ENCODE measurements at regions not wholly inside any gene's neighbourhood (a gene's known extent, or its start where the extent isn't known, plus 50 kb on each side); places are given as distances from the start of the nearest gene placed in this dataset.

- Histone ChIP-seq H3K18ac (ENCODE audit: low read length) (no peak overlapping the region), H3K79me1 (ENCODE audit: low read length) (no peaks in the 10 kb centered on the region), H3K9me3 (ENCODE audit: insufficient read depth, low read depth, low read length) (no peaks in the 10 kb centered on the region), H3K23ac (ENCODE audit: low read length) (no peak overlapping the region), H2AK5ac (ENCODE audit: low read length) (no peak overlapping the region), H3K9ac (ENCODE audit: low read length) (no peak overlapping the region), H3K36me3 (ENCODE audit: control insufficient read depth in 1 of 2, insufficient read depth in 2 of 2, low read length in 2 of 2) (no peaks in the 10 kb centered on the region), H3K14ac (ENCODE audit: low read length) (no peak overlapping the region), H2BK5ac (ENCODE audit: low read depth, low read length, poor library complexity) (no peak overlapping the region), H2BK12ac (ENCODE audit: low read length) (no peak overlapping the region), H2AFZ (ENCODE audit: insufficient read depth, low read length, poor library complexity) (no peak overlapping the region), H3K4me3 (ENCODE audit: low read depth, low read length) (no peak overlapping the region), H2BK120ac (ENCODE audit: insufficient read depth, low read length, poor library complexity) (no peak overlapping the region), H3K4me1 (ENCODE audit: control insufficient read depth in 1 of 2, insufficient read depth in 2 of 2, low read length in 2 of 2) (no peaks in the 10 kb centered on the region), H4K91ac (ENCODE audit: low read depth, low read length) (no peak overlapping the region), H3K4ac (ENCODE audit: low read depth, low read length) (no peak overlapping the region), H4K8ac (ENCODE audit: low read depth, low read length) (no peak overlapping the region), H3K27ac (ENCODE audit: low read depth, low read length) (no peak overlapping the region), H3K27me3 (ENCODE audit: insufficient read depth, low read length) (no peaks in the 10 kb centered on the region), H3K4me2 (ENCODE audit: low read length) (no peak overlapping the region), H4K12ac (ENCODE audit: low read depth, low read length) (no peak overlapping the region), H3K79me2 (ENCODE audit: control insufficient read depth, insufficient read depth, low read length, poor library complexity) (no peaks in the 10 kb centered on the region)
- WGBS (ENCODE audit: extremely low coverage, insufficient coverage, insufficient read length) = no CpG with 5 or more reads among the region's 5 CpGs
- DNase-seq = peak; percentile 15 to 88
Measured at GRCh38 chr1:99537886-99538617, 107.9 kb upstream of the PALMD start.

GRCh38 chr1:99538618-99538956 lies 107.3 kb upstream of the PALMD start:
- H4K91ac ChIP-seq (ENCODE audit: low read depth, low read length) = no peak overlapping the region
- no peak overlapping the region for H3K4ac ChIP-seq (ENCODE audit: low read depth, low read length)
- H3K79me2 ChIP-seq (ENCODE audit: control insufficient read depth, insufficient read depth, low read length, poor library complexity) = no peaks in the 10 kb centered on the region
- no peak overlapping the region for H4K8ac ChIP-seq (ENCODE audit: low read depth, low read length)
- no peak overlapping the region for H3K18ac ChIP-seq (ENCODE audit: low read length)
- no peak overlapping the region for H2BK120ac ChIP-seq (ENCODE audit: insufficient read depth, low read length, poor library complexity)
- no peak overlapping the region for H3K27ac ChIP-seq (ENCODE audit: low read depth, low read length)
- no peaks in the 10 kb centered on the region for H3K4me1 ChIP-seq (ENCODE audit: control insufficient read depth in 1 of 2, insufficient read depth in 2 of 2, low read length in 2 of 2)
- H3K79me1 ChIP-seq (ENCODE audit: low read length) = no peaks in the 10 kb centered on the region
- H3K4me2 ChIP-seq (ENCODE audit: low read length) = no peak overlapping the region
- H3K9me3 ChIP-seq (ENCODE audit: insufficient read depth, low read depth, low read length) = no peaks in the 10 kb centered on the region
- H2AFZ ChIP-seq (ENCODE audit: insufficient read depth, low read length, poor library complexity) = no peak overlapping the region
- no peak overlapping the region for H3K9ac ChIP-seq (ENCODE audit: low read length)
- no peak overlapping the region for H4K12ac ChIP-seq (ENCODE audit: low read depth, low read length)
- H3K23ac ChIP-seq (ENCODE audit: low read length) = no peak overlapping the region
- H2AK5ac ChIP-seq (ENCODE audit: low read length) = no peak overlapping the region
- H3K4me3 ChIP-seq (ENCODE audit: low read depth, low read length) = no peak overlapping the region
- H2BK12ac ChIP-seq (ENCODE audit: low read length) = no peak overlapping the region
- no CpG with 5 or more reads among the region's 2 CpGs for WGBS (ENCODE audit: extremely low coverage, insufficient coverage, insufficient read length)
- no peaks in the 10 kb centered on the region for H3K36me3 ChIP-seq (ENCODE audit: control insufficient read depth in 1 of 2, insufficient read depth in 2 of 2, low read length in 2 of 2)
- no peaks in the 10 kb centered on the region for H3K27me3 ChIP-seq (ENCODE audit: insufficient read depth, low read length)
- DNase-seq = peak in 1 of 2 donors; percentile 60
- no peak overlapping the region for H2BK5ac ChIP-seq (ENCODE audit: low read depth, low read length, poor library complexity)
- no peak overlapping the region for H3K14ac ChIP-seq (ENCODE audit: low read length)

- no peak overlapping the region for H3K18ac ChIP-seq (ENCODE audit: low read length)
- DNase-seq = no peak
- H3K23ac ChIP-seq (ENCODE audit: low read length) = no peak overlapping the region
- no peak overlapping the region for H2BK5ac ChIP-seq (ENCODE audit: low read depth, low read length, poor library complexity)
- no peak overlapping the region for H2AK5ac ChIP-seq (ENCODE audit: low read length)
- H3K4ac ChIP-seq (ENCODE audit: low read depth, low read length) = no peak overlapping the region
- no peaks in the 10 kb centered on the region for H3K79me2 ChIP-seq (ENCODE audit: control insufficient read depth, insufficient read depth, low read length, poor library complexity)
- no peak overlapping the region for H3K9ac ChIP-seq (ENCODE audit: low read length)
- no peak overlapping the region for H3K4me2 ChIP-seq (ENCODE audit: low read length)
- H2BK120ac ChIP-seq (ENCODE audit: insufficient read depth, low read length, poor library complexity) = no peak overlapping the region
- H3K36me3 ChIP-seq (ENCODE audit: control insufficient read depth in 1 of 2, insufficient read depth in 2 of 2, low read length in 2 of 2) = no peaks in the 10 kb centered on the region
- no peaks in the 10 kb centered on the region for H3K79me1 ChIP-seq (ENCODE audit: low read length)
- H3K27ac ChIP-seq (ENCODE audit: low read depth, low read length) = no peak overlapping the region
- H3K4me1 ChIP-seq (ENCODE audit: control insufficient read depth in 1 of 2, insufficient read depth in 2 of 2, low read length in 2 of 2) = no peaks in the 10 kb centered on the region
- no peak overlapping the region for H4K91ac ChIP-seq (ENCODE audit: low read depth, low read length)
- no peak overlapping the region for H4K12ac ChIP-seq (ENCODE audit: low read depth, low read length)
- no peak overlapping the region for H2BK12ac ChIP-seq (ENCODE audit: low read length)
- no peaks in the 10 kb centered on the region for H3K27me3 ChIP-seq (ENCODE audit: insufficient read depth, low read length)
- H3K4me3 ChIP-seq (ENCODE audit: low read depth, low read length) = no peak overlapping the region
- no peak overlapping the region for H4K8ac ChIP-seq (ENCODE audit: low read depth, low read length)
- H3K14ac ChIP-seq (ENCODE audit: low read length) = no peak overlapping the region
- H2AFZ ChIP-seq (ENCODE audit: insufficient read depth, low read length, poor library complexity) = no peak overlapping the region
- H3K9me3 ChIP-seq (ENCODE audit: insufficient read depth, low read depth, low read length) = no peaks in the 10 kb centered on the region
Measured at GRCh38 chr1:99539131-99539530, 106.8 kb upstream of the PALMD start.

- H3K14ac ChIP-seq (ENCODE audit: low read length) = no peak overlapping the region
- H2BK120ac ChIP-seq (ENCODE audit: insufficient read depth, low read length, poor library complexity) = no peak overlapping the region
- no peak for DNase-seq
- H3K9ac ChIP-seq (ENCODE audit: low read length) = no peak overlapping the region
- no peak overlapping the region for H3K18ac ChIP-seq (ENCODE audit: low read length)
- H3K36me3 ChIP-seq (ENCODE audit: control insufficient read depth in 1 of 2, insufficient read depth in 2 of 2, low read length in 2 of 2) = no peaks in the 10 kb centered on the region
- WGBS (ENCODE audit: extremely low coverage, insufficient coverage, insufficient read length) = no CpG with 5 or more reads among the region's 1 CpG
- no peak overlapping the region for H2BK12ac ChIP-seq (ENCODE audit: low read length)
- no peaks in the 10 kb centered on the region for H3K9me3 ChIP-seq (ENCODE audit: insufficient read depth, low read depth, low read length)
- H4K91ac ChIP-seq (ENCODE audit: low read depth, low read length) = no peak overlapping the region
- no peak overlapping the region for H2AK5ac ChIP-seq (ENCODE audit: low read length)
- no peak overlapping the region for H3K4me3 ChIP-seq (ENCODE audit: low read depth, low read length)
- no peak overlapping the region for H3K27ac ChIP-seq (ENCODE audit: low read depth, low read length)
- no peaks in the 10 kb centered on the region for H3K27me3 ChIP-seq (ENCODE audit: insufficient read depth, low read length)
- no peak overlapping the region for H3K23ac ChIP-seq (ENCODE audit: low read length)
- no peaks in the 10 kb centered on the region for H3K4me1 ChIP-seq (ENCODE audit: control insufficient read depth in 1 of 2, insufficient read depth in 2 of 2, low read length in 2 of 2)
- no peak overlapping the region for H2AFZ ChIP-seq (ENCODE audit: insufficient read depth, low read length, poor library complexity)
- no peak overlapping the region for H2BK5ac ChIP-seq (ENCODE audit: low read depth, low read length, poor library complexity)
- H3K79me1 ChIP-seq (ENCODE audit: low read length) = no peaks in the 10 kb centered on the region
- H4K12ac ChIP-seq (ENCODE audit: low read depth, low read length) = no peak overlapping the region
- H3K4ac ChIP-seq (ENCODE audit: low read depth, low read length) = no peak overlapping the region
- H3K4me2 ChIP-seq (ENCODE audit: low read length) = no peak overlapping the region
- H3K79me2 ChIP-seq (ENCODE audit: control insufficient read depth, insufficient read depth, low read length, poor library complexity) = no peaks in the 10 kb centered on the region
- no peak overlapping the region for H4K8ac ChIP-seq (ENCODE audit: low read depth, low read length)
Measured at GRCh38 chr1:99540744-99541143, 105.2 kb upstream of the PALMD start.
